Sigmoid colon (tissue), 6 donors: ENCODE measurements at regions not wholly inside any gene's neighbourhood (a gene's known extent, or its start where the extent isn't known, plus 50 kb on each side); places are given as distances from the start of the nearest gene placed in this dataset.

Experiments used
- DNase-seq: peaks from one replicate; pipeline ENCODE4 v3.0.0-alpha.2; 2019
- H3K27ac ChIP-seq, 4 donors: fragments of 200-600 bp; sonication (generic); one replicate each; pipeline ENCODE4 v1.5.1; 2016 to 2019; ENCODE audit warnings: mild to moderate bottlenecking in 1 of 4
- H3K27me3 ChIP-seq, 3 donors: fragments of 200-600 bp; sonication (generic); one replicate each; pipeline ENCODE4 v1.5.1; 2019; ENCODE audit warnings: mild to moderate bottlenecking in 1 of 3
- H3K36me3 ChIP-seq, 4 donors: fragments of 200-600 bp; sonication (generic); one replicate each; pipeline ENCODE4 v1.5.1; 2016 to 2019
- H3K4me1 ChIP-seq, 4 donors: fragments of 200-600 bp; sonication (generic); one replicate each; pipeline ENCODE4 v1.5.1; 2017 to 2019
- H3K4me3 ChIP-seq, 4 donors: fragments of 200-600 bp; sonication (generic); one replicate each; pipeline ENCODE4 v1.5.1; 2017 to 2019; ENCODE audit warnings: mild to moderate bottlenecking in 2 of 4, moderate library complexity in 1 of 4
- H3K9me3 ChIP-seq, 4 donors: fragments of 200-600 bp in 3 of 4; sonication (generic) in 3 of 4; one replicate each; pipeline versions ENCODE4 v1.5.1 to v1.6.1; 2013 to 2019
- EP300 ChIP-seq, 4 donors: sonication (generic); formaldehyde crosslinking; IDR thresholded peaks; one replicate each; pipeline ENCODE4 v1.6.1; 2017; ENCODE audit warnings: antibody characterized with exemption in 4 of 4
- POLR2A ChIP-seq, 2 donors: fragments of 450-650 bp; IDR thresholded peaks; one replicate each; pipeline ENCODE4 v1.6.1; 2016; ENCODE audit warnings: antibody characterized with exemption in 2 of 2, mild to moderate bottlenecking in 2 of 2, moderate library complexity in 2 of 2
- POLR2AphosphoS5 ChIP-seq, 4 donors: sonication (generic); formaldehyde crosslinking; IDR thresholded peaks; one replicate each; pipeline ENCODE4 v1.6.1; 2017; ENCODE audit warnings: antibody characterized with exemption in 4 of 4
- WGBS, 2 donors: extraction: QIAGEN DNeasy Blood & Tissue Kit; methylation state at CpG; one replicate each; pipeline ENCODE4 v1.1.7; 2013; 5-methylcytosine and 5-hydroxymethylcytosine counted together
- intact Hi-C: fragments of 100-400 bp; cut with DNase I; formaldehyde crosslinking; loops from one replicate; pipeline ENCODE4 v1.15.1; 2023
- TF ChIP-seq, protein P1 (sequence below), 4 experiments: fragments of 450-650 bp in 3 of 4; fragments of 200-600 bp in 1 of 4; IDR thresholded peaks; one replicate each; pipeline ENCODE4 v1.5.1; 2016 to 2019; ENCODE audit warnings: antibody characterized with exemption in 4 of 4, mild to moderate bottlenecking in 3 of 4, moderate library complexity in 2 of 4
- donor health status: healthy with polysubstance abuse.
- donor health status: healthy.

DNA sequence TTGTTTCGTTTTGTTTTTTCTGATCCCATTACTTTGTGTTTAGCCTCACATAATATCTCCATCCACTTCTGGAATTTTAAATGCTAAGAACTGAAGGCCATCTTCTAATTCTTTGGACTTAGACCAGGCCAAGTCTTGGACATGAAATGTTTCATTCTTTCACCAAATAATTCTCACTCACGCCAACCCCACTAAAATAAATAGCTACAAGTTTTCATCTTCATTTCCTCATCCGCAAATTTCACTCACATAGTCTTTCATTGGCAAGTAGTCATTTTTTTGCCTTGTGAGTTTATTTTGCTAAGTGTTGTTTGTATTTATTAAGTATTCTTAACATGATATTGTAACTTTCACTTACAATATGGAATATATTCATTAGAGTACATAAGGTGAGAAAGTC, 1188.6 kb upstream of the SEMA6A start:
- DNase-seq = no peak
- Histone ChIP-seq H3K36me3 (no peaks in the 10 kb centered on the region), H3K4me3 (no peak overlapping the region), H3K27ac (no peak overlapping the region), H3K9me3 (no peaks in the 10 kb centered on the region), H3K4me1 (no peaks in the 10 kb centered on the region), H3K27me3 (no peaks in the 10 kb centered on the region)
- 69 to 75% methylated on average over 3 of the region's 3 CpGs for WGBS, 2 donors
- intact Hi-C loops = no loop called here
- TF ChIP-seq, protein P1, sequence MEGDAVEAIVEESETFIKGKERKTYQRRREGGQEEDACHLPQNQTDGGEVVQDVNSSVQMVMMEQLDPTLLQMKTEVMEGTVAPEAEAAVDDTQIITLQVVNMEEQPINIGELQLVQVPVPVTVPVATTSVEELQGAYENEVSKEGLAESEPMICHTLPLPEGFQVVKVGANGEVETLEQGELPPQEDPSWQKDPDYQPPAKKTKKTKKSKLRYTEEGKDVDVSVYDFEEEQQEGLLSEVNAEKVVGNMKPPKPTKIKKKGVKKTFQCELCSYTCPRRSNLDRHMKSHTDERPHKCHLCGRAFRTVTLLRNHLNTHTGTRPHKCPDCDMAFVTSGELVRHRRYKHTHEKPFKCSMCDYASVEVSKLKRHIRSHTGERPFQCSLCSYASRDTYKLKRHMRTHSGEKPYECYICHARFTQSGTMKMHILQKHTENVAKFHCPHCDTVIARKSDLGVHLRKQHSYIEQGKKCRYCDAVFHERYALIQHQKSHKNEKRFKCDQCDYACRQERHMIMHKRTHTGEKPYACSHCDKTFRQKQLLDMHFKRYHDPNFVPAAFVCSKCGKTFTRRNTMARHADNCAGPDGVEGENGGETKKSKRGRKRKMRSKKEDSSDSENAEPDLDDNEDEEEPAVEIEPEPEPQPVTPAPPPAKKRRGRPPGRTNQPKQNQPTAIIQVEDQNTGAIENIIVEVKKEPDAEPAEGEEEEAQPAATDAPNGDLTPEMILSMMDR (IDR thresholded peaks at IDR 0.05) = no peak
- TF ChIP-seq POLR2AphosphoS5 (IDR thresholded peaks at IDR 0.05) (no peak), POLR2A (IDR thresholded peaks at IDR 0.05) (no peak), EP300 (IDR thresholded peaks at IDR 0.05) (no peak)

DNA sequence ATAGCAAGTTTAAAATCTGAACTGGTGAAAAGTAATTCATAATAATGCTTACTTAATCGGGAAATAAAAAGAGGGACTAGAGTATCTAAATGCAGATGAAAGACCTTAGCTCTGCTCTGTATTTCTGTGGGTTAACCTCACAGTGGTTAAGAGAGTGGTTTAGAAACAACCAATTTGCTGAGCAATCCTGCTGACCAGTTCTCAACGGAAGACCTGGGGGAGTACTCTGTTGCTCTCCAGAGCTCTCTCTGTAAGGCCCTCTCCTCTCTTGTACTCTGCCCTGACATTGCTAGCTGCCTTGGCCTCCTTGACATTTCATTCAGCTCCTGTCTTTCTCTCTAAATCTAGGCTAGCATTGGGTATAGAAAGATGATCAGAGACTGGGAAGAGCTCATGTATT, 1186.6 kb upstream of the SEMA6A start:
- intact Hi-C loops = no loop called here
- 58 to 71% methylated on average over 2 of the region's 2 CpGs for WGBS, 2 donors
- TF ChIP-seq, protein P1 (IDR thresholded peaks at IDR 0.05) = no peak
- TF ChIP-seq POLR2A (IDR thresholded peaks at IDR 0.05) = no peak
- no peak for TF ChIP-seq POLR2AphosphoS5 (IDR thresholded peaks at IDR 0.05)
- no peak for TF ChIP-seq EP300 (IDR thresholded peaks at IDR 0.05)
- Histone ChIP-seq H3K4me3 (no peak overlapping the region), H3K4me1 (no peaks in the 10 kb centered on the region), H3K27me3 (no peaks in the 10 kb centered on the region), H3K36me3 (no peaks in the 10 kb centered on the region), H3K27ac (no peak overlapping the region), H3K9me3 (no peaks in the 10 kb centered on the region)
- DNase-seq = no peak

DNA sequence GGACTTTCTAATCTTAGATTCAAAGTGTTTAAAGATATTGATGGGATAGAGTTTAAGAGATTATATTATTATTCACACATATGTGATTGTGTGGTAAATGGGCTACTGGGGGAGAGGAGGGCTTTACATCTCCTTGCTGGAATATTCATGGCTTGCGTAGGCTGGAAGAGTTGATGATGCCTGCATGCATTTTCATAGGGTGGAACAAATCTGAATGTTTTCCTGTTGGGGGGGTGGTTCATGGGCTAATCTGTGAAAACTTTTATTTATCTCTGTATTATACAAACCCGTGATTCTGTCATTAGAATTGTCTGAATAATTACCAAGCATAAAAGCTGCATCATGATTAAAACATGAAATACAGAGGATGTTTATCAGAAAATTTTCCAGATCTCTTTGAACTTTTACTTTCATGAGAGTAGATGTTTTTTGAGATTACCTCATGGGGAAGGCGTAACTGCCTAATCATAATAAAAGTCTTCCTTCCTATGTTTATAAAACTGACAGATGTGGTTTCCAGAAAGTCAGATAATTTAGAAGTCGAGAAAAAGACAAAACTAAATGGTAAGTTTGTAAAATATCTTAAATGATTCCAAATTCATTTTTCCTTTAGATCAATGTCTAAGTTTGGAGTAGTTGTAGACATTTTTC, 1185.4 kb upstream of the SEMA6A start:
- no peak overlapping the region for H3K4me3 ChIP-seq
- no peaks in the 10 kb centered on the region for H3K36me3 ChIP-seq
- no peaks in the 10 kb centered on the region for H3K27me3 ChIP-seq
- no peaks in the 10 kb centered on the region for H3K9me3 ChIP-seq
- H3K27ac ChIP-seq = no peak overlapping the region
- H3K4me1 ChIP-seq = no peaks in the 10 kb centered on the region
- intact Hi-C loops = no loop called here
- no peak for TF ChIP-seq POLR2A (IDR thresholded peaks at IDR 0.05)
- TF ChIP-seq, protein P1 (IDR thresholded peaks at IDR 0.05) = no peak
- no peak for TF ChIP-seq EP300 (IDR thresholded peaks at IDR 0.05)
- TF ChIP-seq POLR2AphosphoS5 (IDR thresholded peaks at IDR 0.05) = no peak
- no peak for DNase-seq
- 50 to 70% methylated on average over 4 of the region's 4 CpGs for WGBS, 2 donors

DNA sequence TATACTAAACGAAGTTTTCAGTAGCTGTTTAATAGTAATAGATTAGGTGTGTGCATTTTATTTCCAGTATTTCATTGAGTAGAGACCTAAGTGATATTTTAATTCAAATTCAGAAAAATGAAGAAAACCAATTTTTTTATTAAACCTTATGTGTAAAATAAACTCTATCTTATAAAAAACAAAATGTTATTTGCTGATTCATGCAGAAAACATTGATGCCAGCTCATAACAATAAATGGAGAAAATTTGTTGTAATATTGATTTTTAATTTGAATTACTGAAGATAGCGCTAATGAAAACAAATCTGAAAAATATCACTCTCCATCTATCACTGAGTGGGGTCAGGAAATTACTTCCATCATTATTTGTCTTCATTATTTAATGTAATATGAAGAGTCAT, 1177.8 kb upstream of the SEMA6A start:
- DNase-seq = no peak
- Histone ChIP-seq H3K9me3 (no peaks in the 10 kb centered on the region), H3K36me3 (no peaks in the 10 kb centered on the region), H3K4me3 (no peak overlapping the region), H3K4me1 (no peaks in the 10 kb centered on the region), H3K27ac (no peak overlapping the region), H3K27me3 (no peaks in the 10 kb centered on the region)
- no peak for TF ChIP-seq EP300 (IDR thresholded peaks at IDR 0.05)
- no peak for TF ChIP-seq POLR2AphosphoS5 (IDR thresholded peaks at IDR 0.05)
- TF ChIP-seq, protein P1 (IDR thresholded peaks at IDR 0.05) = no peak
- no peak for TF ChIP-seq POLR2A (IDR thresholded peaks at IDR 0.05)
- intact Hi-C loops = no loop called here
- 67 to 80% methylated on average over 2 of the region's 2 CpGs for WGBS, 2 donors

DNA sequence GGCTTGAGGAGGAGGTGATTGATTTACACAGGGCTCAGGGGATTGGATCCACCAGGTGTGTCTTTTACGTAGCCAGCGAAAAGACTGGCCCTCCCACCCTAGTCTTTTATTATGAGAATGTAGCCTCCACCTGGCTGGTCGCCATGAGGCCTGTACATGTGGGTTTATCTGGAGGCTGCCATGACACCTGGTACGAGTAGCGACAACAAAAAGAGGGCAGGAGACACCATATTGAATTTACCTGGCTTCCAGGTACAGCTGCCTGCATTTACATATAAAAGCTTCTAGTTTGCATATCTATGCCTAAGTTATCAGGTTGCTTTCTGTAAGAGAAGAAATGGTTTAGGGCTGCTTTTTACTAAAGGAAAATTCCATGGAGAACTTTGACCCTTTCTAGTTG, 1173.7 kb upstream of the SEMA6A start:
- intact Hi-C loops = no loop called here
- H3K27ac ChIP-seq = no peak overlapping the region
- no peaks in the 10 kb centered on the region for H3K9me3 ChIP-seq
- H3K4me1 ChIP-seq = no peaks in the 10 kb centered on the region
- no peak overlapping the region for H3K4me3 ChIP-seq
- H3K27me3 ChIP-seq = no peaks in the 10 kb centered on the region
- WGBS, 2 donors = 83 to 88% methylated on average over 5 of the region's 5 CpGs
- no peak for DNase-seq
- H3K36me3 ChIP-seq = no peaks in the 10 kb centered on the region
- TF ChIP-seq POLR2A (IDR thresholded peaks at IDR 0.05) = no peak
- TF ChIP-seq, protein P1 (IDR thresholded peaks at IDR 0.05) = no peak
